BE2C (cell line): ENCODE measurements at regions not wholly inside any gene's neighbourhood (a gene's known extent, or its start where the extent isn't known, plus 50 kb on each side); places are given as distances from the start of the nearest gene placed in this dataset.

Source experiments
- DNase-seq: peaks from one replicate; pipeline ENCODE4 v3.0.0-alpha.2; 2020
- H3K27me3 ChIP-seq: fragments of 250-450 bp; sonication (Bioruptor Pico); 2 replicates; pipeline ENCODE4 v1.5.1; 2020; ENCODE audit warnings: mild to moderate bottlenecking
- H3K36me3 ChIP-seq: fragments of 250-450 bp; sonication (Bioruptor Pico); 2 replicates; pipeline ENCODE4 v1.5.1; 2020; ENCODE audit warnings: mild to moderate bottlenecking
- H3K4me1 ChIP-seq: fragments of 250-450 bp; sonication (Bioruptor Pico); 2 replicates; pipeline ENCODE4 v1.5.1; 2020
- H3K4me3 ChIP-seq: 2 replicates; pipeline ENCODE4 v1.5.1; 2011; ENCODE audit warnings: low read depth, low read length
- H3K9me3 ChIP-seq: fragments of 250-450 bp; sonication (Bioruptor Pico); 2 replicates; pipeline ENCODE4 v1.5.1; 2020
- CTCF ChIP-seq: IDR thresholded peaks from 2 replicates; pipeline ENCODE4 v1.5.1; 2012; ENCODE audit warnings: mild to moderate bottlenecking, low read depth, low read length

- DNase-seq, result no peak
- no peaks in the 10 kb centered on the region for H3K27me3 ChIP-seq
- no peaks in the 10 kb centered on the region for H3K36me3 ChIP-seq
- H3K9me3 ChIP-seq, result no peaks in the 10 kb centered on the region
- no peaks in the 10 kb centered on the region for H3K4me1 ChIP-seq
- no peak for TF ChIP-seq CTCF
- H3K4me3 ChIP-seq, result no peak overlapping the region
Measured at GRCh38 chr19:31074199-31075125, 274.8 kb downstream of the TSHZ3 start.

- Histone ChIP-seq H3K27me3 (no peaks in the 10 kb centered on the region), H3K9me3 (no peaks in the 10 kb centered on the region), H3K36me3 (no peaks in the 10 kb centered on the region), H3K4me3 (no peak overlapping the region), H3K4me1 (no peaks in the 10 kb centered on the region)
- DNase-seq, result no peak
- no peak for TF ChIP-seq CTCF
Measured at GRCh38 chr19:31073485-31074198, 275.6 kb downstream of the TSHZ3 start.

- Histone ChIP-seq H3K36me3 (no peaks in the 10 kb centered on the region), H3K4me1 (no peaks in the 10 kb centered on the region), H3K27me3 (no peaks in the 10 kb centered on the region), H3K4me3 (no peak overlapping the region), H3K9me3 (no peaks in the 10 kb centered on the region)
- no peak for DNase-seq
- no peak for TF ChIP-seq CTCF
Measured at GRCh38 chr19:31072451-31072850, 276.8 kb downstream of the TSHZ3 start.

- H3K27me3 ChIP-seq, result no peaks in the 10 kb centered on the region
Measured at GRCh38 chr19:31071136-31071855, 277.9 kb downstream of the TSHZ3 start.

More at GRCh38 chr19:31071136-31071855, 277.9 kb downstream of the TSHZ3 start:
- no peaks in the 10 kb centered on the region for H3K9me3 ChIP-seq
- H3K4me3 ChIP-seq, result no peak overlapping the region
- no peak for TF ChIP-seq CTCF
- H3K36me3 ChIP-seq, result no peaks in the 10 kb centered on the region
- no peak for DNase-seq
- no peaks in the 10 kb centered on the region for H3K4me1 ChIP-seq
